Central memory CD4-positive, alpha-beta T cell (primary cell): ENCODE measurements at regions not wholly inside any gene's neighbourhood (a gene's known extent, or its start where the extent isn't known, plus 50 kb on each side); places are given as distances from the start of the nearest gene placed in this dataset.
"Not testable (repeated sequence)": the region's sequence is repeated elsewhere in the genome, so short reads cannot be mapped to it uniquely, and the experiment has no call there.

ENCODE experiments used
- DNase-seq: peaks from one replicate; pipeline ENCODE4 v3.0.0; 2022

GRCh38 chr9:31335529-31336234 is 1048.8 kb upstream of the ACO1 start:
- DNase-seq = peak; percentile 13

- no peak for DNase-seq
Measured at GRCh38 chr9:31336386-31336785, 1048.1 kb upstream of the ACO1 start.

GRCh38 chr9:31336841-31337240 is 1047.6 kb upstream of the ACO1 start:
- DNase-seq = no peak

GRCh38 chr9:31347082-31347617 is 1037.3 kb upstream of the ACO1 start:
- peak; percentile 71 for DNase-seq

- no peak for DNase-seq
Measured at GRCh38 chr9:31355159-31355882, 1029.1 kb upstream of the ACO1 start.

- no peak for DNase-seq
Measured at GRCh38 chr9:31355965-31356364, 1028.5 kb upstream of the ACO1 start.

GRCh38 chr9:31359071-31359470 is 1025.4 kb upstream of the ACO1 start:
- DNase-seq = no peak

GRCh38 chr9:31364171-31364570 is 1020.3 kb upstream of the ACO1 start:
- no peak for DNase-seq

- no peak for DNase-seq
Measured at GRCh38 chr9:31372799-31373587, 1011.5 kb upstream of the ACO1 start.

- DNase-seq = no peak
Measured at GRCh38 chr9:31377358-31377757, 1007.1 kb upstream of the ACO1 start.

GRCh38 chr9:31388660-31389059 is 995.8 kb upstream of the ACO1 start:
- DNase-seq = no peak

GRCh38 chr9:31389075-31389474 is 995.4 kb upstream of the ACO1 start:
- no peak for DNase-seq

GRCh38 chr9:31390403-31391025 is 993.9 kb upstream of the ACO1 start:
- no peak for DNase-seq

GRCh38 chr9:31393240-31393639 is 991.2 kb upstream of the ACO1 start:
- no peak for DNase-seq

- DNase-seq = no peak
Measured at GRCh38 chr9:31394015-31394473, 990.4 kb upstream of the ACO1 start.

GRCh38 chr9:31412081-31412480 is 972.4 kb upstream of the ACO1 start:
- DNase-seq = no peak

- no peak for DNase-seq
Measured at GRCh38 chr9:31415164-31415563, 969.3 kb upstream of the ACO1 start.

GRCh38 chr9:31418419-31418818 is 966.0 kb upstream of the ACO1 start:
- no peak for DNase-seq

GRCh38 chr9:31443630-31444457 is 940.6 kb upstream of the ACO1 start:
- DNase-seq = not testable (repeated sequence)

GRCh38 chr9:31445357-31445756 is 939.1 kb upstream of the ACO1 start:
- DNase-seq = no peak

- DNase-seq = no peak
Measured at GRCh38 chr9:31445960-31446359, 938.5 kb upstream of the ACO1 start.

GRCh38 chr9:31467075-31467474 is 917.4 kb upstream of the ACO1 start:
- DNase-seq = no peak
